Ovary (tissue), 3 donors: ENCODE measurements at regions not wholly inside any gene's neighbourhood (a gene's known extent, or its start where the extent isn't known, plus 50 kb on each side); places are given as distances from the start of the nearest gene placed in this dataset.

Experiments used
- CTCF ChIP-seq, 3 donors: fragments of 450-650 bp in 2 of 3; fragments of 200-600 bp in 1 of 3; IDR thresholded peaks; one replicate each; pipeline versions ENCODE4 v1.5.1 to v1.8.0; 2016 to 2022; ENCODE audit warnings: antibody characterized with exemption in 3 of 3, mild to moderate bottlenecking in 1 of 3
- EP300 ChIP-seq: sonication (generic); formaldehyde crosslinking; IDR thresholded peaks from one replicate; pipeline ENCODE4 v1.6.1; 2017; ENCODE audit warnings: antibody characterized with exemption
- donor health status: DM: no; HTN: no; CAD: no.

GRCh38 chr5:100142607-100143006 is 392.6 kb upstream of the FAM174A start:
- TF ChIP-seq CTCF (IDR thresholded peaks at IDR 0.05) (no peak), EP300 (no peak)
